Esophagus muscularis mucosa (tissue), 4 donors: ENCODE measurements at regions not wholly inside any gene's neighbourhood (a gene's known extent, or its start where the extent isn't known, plus 50 kb on each side); places are given as distances from the start of the nearest gene placed in this dataset.

Experiments used
- EP300 ChIP-seq: sonication (generic); formaldehyde crosslinking; IDR thresholded peaks from one replicate; pipeline ENCODE4 v1.6.1; 2017; ENCODE audit warnings: antibody characterized with exemption
- POLR2A ChIP-seq: fragments of 450-650 bp; IDR thresholded peaks from one replicate; pipeline ENCODE4 v1.6.1; 2017; ENCODE audit warnings: antibody characterized with exemption, moderate library complexity, mild to moderate bottlenecking, low read depth
- POLR2AphosphoS5 ChIP-seq, 2 donors: sonication (generic); formaldehyde crosslinking; IDR thresholded peaks; one replicate each; pipeline ENCODE4 v1.6.1; 2017; ENCODE audit warnings: antibody characterized with exemption in 2 of 2
- TF ChIP-seq, protein P1 (sequence below), 3 experiments: fragments of 200-600 bp in 2 of 3; fragments of 450-650 bp in 1 of 3; sonication (generic) in 2 of 3; IDR thresholded peaks; one replicate each; pipeline ENCODE4 v1.5.1; 2017 to 2019; ENCODE audit warnings: antibody characterized with exemption in 3 of 3, mild to moderate bottlenecking in 2 of 3, moderate library complexity in 1 of 3

DNA sequence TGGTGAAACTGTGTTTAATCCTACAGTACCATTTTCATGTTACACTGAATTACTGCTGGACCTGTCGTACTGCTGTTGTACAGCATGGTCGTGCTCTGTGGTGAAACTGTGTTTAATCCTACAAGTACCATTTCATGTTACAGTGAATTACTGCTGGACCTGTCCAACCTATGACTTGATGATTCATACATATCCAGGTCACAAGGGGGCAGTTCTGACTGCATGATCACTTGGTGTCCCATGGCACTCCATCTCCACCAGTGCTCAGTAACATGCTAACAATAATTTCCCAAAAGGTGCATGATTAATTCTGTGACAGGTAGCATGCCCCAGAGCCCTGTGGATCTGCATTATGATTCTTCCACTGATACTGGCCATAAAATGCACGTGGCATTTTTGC lies 101.6 kb downstream of the ADCYAP1 start:
- TF ChIP-seq, protein P1, sequence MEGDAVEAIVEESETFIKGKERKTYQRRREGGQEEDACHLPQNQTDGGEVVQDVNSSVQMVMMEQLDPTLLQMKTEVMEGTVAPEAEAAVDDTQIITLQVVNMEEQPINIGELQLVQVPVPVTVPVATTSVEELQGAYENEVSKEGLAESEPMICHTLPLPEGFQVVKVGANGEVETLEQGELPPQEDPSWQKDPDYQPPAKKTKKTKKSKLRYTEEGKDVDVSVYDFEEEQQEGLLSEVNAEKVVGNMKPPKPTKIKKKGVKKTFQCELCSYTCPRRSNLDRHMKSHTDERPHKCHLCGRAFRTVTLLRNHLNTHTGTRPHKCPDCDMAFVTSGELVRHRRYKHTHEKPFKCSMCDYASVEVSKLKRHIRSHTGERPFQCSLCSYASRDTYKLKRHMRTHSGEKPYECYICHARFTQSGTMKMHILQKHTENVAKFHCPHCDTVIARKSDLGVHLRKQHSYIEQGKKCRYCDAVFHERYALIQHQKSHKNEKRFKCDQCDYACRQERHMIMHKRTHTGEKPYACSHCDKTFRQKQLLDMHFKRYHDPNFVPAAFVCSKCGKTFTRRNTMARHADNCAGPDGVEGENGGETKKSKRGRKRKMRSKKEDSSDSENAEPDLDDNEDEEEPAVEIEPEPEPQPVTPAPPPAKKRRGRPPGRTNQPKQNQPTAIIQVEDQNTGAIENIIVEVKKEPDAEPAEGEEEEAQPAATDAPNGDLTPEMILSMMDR (IDR thresholded peaks at IDR 0.05): no peak
- TF ChIP-seq POLR2AphosphoS5 (IDR thresholded peaks at IDR 0.05): no peak
- TF ChIP-seq EP300: no peak
- no peak for TF ChIP-seq POLR2A
